GM12892 (cell line): ENCODE measurements at regions not wholly inside any gene's neighbourhood (a gene's known extent, or its start where the extent isn't known, plus 50 kb on each side); places are given as distances from the start of the nearest gene placed in this dataset.

Experiments
- POLR2A ChIP-seq: IDR thresholded peaks from 2 replicates; pipeline ENCODE4 v1.6.1; 2011; ENCODE audit warnings: low read depth, low read length, control low read depth
- POLR2AphosphoS5 ChIP-seq: IDR thresholded peaks from 2 replicates; pipeline ENCODE4 v1.6.1; 2011; ENCODE audit warnings: low read depth, low read length, control low read depth
- TAF1 ChIP-seq: IDR thresholded peaks from 2 replicates; pipeline ENCODE4 v1.6.1; 2011; ENCODE audit warnings: low read depth, mild to moderate bottlenecking, control low read depth, low read length, borderline replicate concordance

DNA sequence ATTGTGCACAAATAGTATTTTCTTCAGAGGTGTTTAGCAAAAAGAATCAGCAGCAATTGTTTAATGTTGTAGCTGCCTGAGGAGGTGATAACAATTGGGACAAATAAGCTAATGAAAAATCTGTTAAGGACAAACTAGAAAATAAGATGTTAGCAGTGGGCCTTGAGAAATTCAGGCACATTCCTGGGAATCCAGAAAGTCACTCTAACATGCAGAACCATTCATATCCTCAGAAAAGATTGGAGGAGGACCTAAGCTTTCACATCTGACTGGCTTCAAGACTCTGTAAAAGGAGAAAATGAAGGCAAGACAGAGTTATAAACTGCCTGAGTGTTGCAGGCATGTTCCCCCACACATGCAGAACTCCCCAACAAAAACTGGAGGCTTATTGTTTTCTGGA, 353.5 kb upstream of the RGPD4 start:
- TF ChIP-seq POLR2A (no peak), POLR2AphosphoS5 (no peak), TAF1 (no peak)
